K562 (cell line): ENCODE measurements at regions not wholly inside any gene's neighbourhood (a gene's known extent, or its start where the extent isn't known, plus 50 kb on each side); places are given as distances from the start of the nearest gene placed in this dataset.

Experiments
- ATAC-seq: fragments of 200-7000 bp; cut with Tn5 transposase; 3 replicates; pipeline ENCODE4 v1.9.1; 2020; ENCODE audit warnings: moderate library complexity
- BruUV-seq: library from RNA; stranded (reverse); fragments of 400-500 nt; replicated peaks from 2 replicates; lab custom pipeline; 2021; lab: Mats Ljungman, UMichigan
- CTCF ChIA-PET: fragments of 300-600 bp; formaldehyde crosslinking; extraction: SDS; loops from one replicate; lab custom pipeline; 2021; ENCODE audit warnings: low intra/inter-chr PET ratio; lab: Yijun Ruan, JAX
- POLR2A ChIA-PET: fragments of 300-600, 350-650 bp; sonication (Branson Sonifier 250); formaldehyde crosslinking; extraction: SDS; loops from one replicate; lab custom pipeline; 2021; ENCODE audit warnings: antibody characterized with exemption, inconsistent platforms; lab: Yijun Ruan, JAX
- DNase-seq, 4 experiments: peaks; one replicate each; pipeline versions ENCODE4 v3.0.0 to v3.0.0-alpha.2; 2011 to 2018; ENCODE audit warnings: low spot score in 3 of 4, mixed read lengths in 3 of 4; ENCODE audit errors: extremely low read depth in 1 of 4
- FAIRE-seq: peaks from 2 replicates; lab custom pipeline; 2011; peaks lifted over from hg19 to GRCh38; lab: Jason Lieb, UNC
- H2AFZ ChIP-seq: 2 replicates; pipeline ENCODE4 v1.6.0; 2011; ENCODE audit warnings: low read depth, low read length, control low read depth, inconsistent platforms
- H3K27ac ChIP-seq: fragments of 200-600 bp; 3 replicates; pipeline ENCODE4 v1.8.0; 2011; ENCODE audit warnings: low read depth, mild to moderate bottlenecking, control low read depth, inconsistent platforms, low read length, moderate library complexity, mixed read lengths; ENCODE audit errors: extremely low read depth
- H3K27me3 ChIP-seq, 2 experiments: fragments of 300-600 bp in 1 of 2; 2 replicates in 1 of 2; 3 replicates in 1 of 2; pipeline versions ENCODE4 v1.6.0 to v1.8.0; 2011; ENCODE audit warnings: inconsistent platforms in 2 of 2, low read length in 2 of 2, mild to moderate bottlenecking in 1 of 2, mixed read lengths in 1 of 2, moderate library complexity in 1 of 2; ENCODE audit not compliant: control insufficient read depth in 2 of 2, insufficient read depth in 2 of 2
- H3K36me3 ChIP-seq: fragments of 300-600 bp; 3 replicates; pipeline ENCODE4 v1.8.0; 2011; ENCODE audit warnings: mild to moderate bottlenecking, low read length, inconsistent platforms; ENCODE audit not compliant: control insufficient read depth, insufficient read depth
- H3K4me1 ChIP-seq, 2 experiments: fragments of 200-600 bp in 1 of 2; replicated peaks in 1 of 2; 2 replicates in 1 of 2; 3 replicates in 1 of 2; pipeline versions ENCODE4 v1.5.1 to v1.8.0; 2011; ENCODE audit warnings: inconsistent platforms in 2 of 2, low read length in 2 of 2, mild to moderate bottlenecking in 1 of 2, mixed read lengths in 1 of 2, moderate library complexity in 1 of 2; ENCODE audit not compliant: control insufficient read depth in 2 of 2, insufficient read depth in 2 of 2
- H3K4me2 ChIP-seq: 2 replicates; pipeline ENCODE4 v1.6.1; 2011; ENCODE audit warnings: low read length, control low read depth, inconsistent platforms, mixed read lengths; ENCODE audit not compliant: insufficient read depth
- H3K4me3 ChIP-seq: fragments of 200-600 bp; sonication (generic), shearing (Covaris generic); 2 replicates; pipeline ENCODE4 v1.5.1; 2016; ENCODE audit warnings: control low read depth, inconsistent platforms
- H3K79me2 ChIP-seq: fragments of 200-600 bp; 3 replicates; pipeline ENCODE4 v1.8.0; 2011; ENCODE audit warnings: low read length, inconsistent platforms; ENCODE audit not compliant: control insufficient read depth, insufficient read depth
- H3K9ac ChIP-seq, 2 experiments: 2 replicates each; pipeline versions ENCODE4 v1.6.0 to v1.6.1; 2011; ENCODE audit warnings: low read depth in 2 of 2, low read length in 2 of 2, control low read depth in 1 of 2, inconsistent platforms in 1 of 2, mild to moderate bottlenecking in 1 of 2, mixed read lengths in 1 of 2; ENCODE audit not compliant: insufficient read depth in 1 of 2
- H3K9me1 ChIP-seq: one replicate; pipeline ENCODE4 v1.6.0; 2011; ENCODE audit warnings: inconsistent platforms, mild to moderate bottlenecking, low read length, moderate library complexity; ENCODE audit not compliant: control insufficient read depth, insufficient read depth
- H3K9me3 ChIP-seq: replicated peaks from 2 replicates; pipeline ENCODE4 v1.5.1; 2011; ENCODE audit warnings: low read depth, low read length, inconsistent platforms; ENCODE audit not compliant: control insufficient read depth, insufficient read depth
- H4K20me1 ChIP-seq: replicated peaks from 2 replicates; pipeline ENCODE4 v1.6.1; 2011; ENCODE audit warnings: low read length, inconsistent platforms, mixed read lengths; ENCODE audit not compliant: control insufficient read depth, insufficient read depth
- ATF2 ChIP-seq: sonication (generic); formaldehyde crosslinking; IDR thresholded peaks from 2 replicates; pipeline ENCODE4 v1.8.1; 2022; ENCODE audit warnings: missing genetic modification reagents
- CHD1 ChIP-seq: fragments of 200-600 bp; sonication (generic); IDR thresholded peaks from one replicate; pipeline ENCODE4 v1.6.1; 2012; ENCODE audit warnings: mild to moderate bottlenecking, moderate library complexity, low read length, inconsistent platforms
- DEAF1 ChIP-seq: fragments of 450-650 bp; formaldehyde crosslinking; IDR thresholded peaks from 2 replicates; pipeline ENCODE4 v1.4.0; 2020; ENCODE audit warnings: mild to moderate bottlenecking, moderate library complexity
- E2F8 ChIP-seq: fragments of 450-650 bp; IDR thresholded peaks from 2 replicates; pipeline ENCODE4 v1.7.1; 2018; ENCODE audit warnings: mild to moderate bottlenecking, low read depth; ENCODE audit not compliant: partially characterized antibody
- ETS2 ChIP-seq: IDR thresholded peaks from 2 replicates; pipeline ENCODE4 v1.6.1; 2016; ENCODE audit warnings: borderline replicate concordance, missing genetic modification characterization, mild to moderate bottlenecking, moderate library complexity, missing compliant biosample characterization; ENCODE audit not compliant: poor library complexity, severe bottlenecking
- GTF2E2 ChIP-seq: fragments of 200-800 bp; sonication (Bioruptor generic); IDR thresholded peaks from 2 replicates; pipeline ENCODE4 v1.6.1; 2016; ENCODE audit warnings: missing genetic modification characterization, missing compliant biosample characterization
- HCFC1 ChIP-seq: IDR thresholded peaks from 2 replicates; pipeline ENCODE4 v1.6.1; 2012; ENCODE audit warnings: low read depth, low read length, improper control_type of control experiment
- PHTF2 ChIP-seq: fragments of 250-450 bp; sonication (Bioruptor Pico); IDR thresholded peaks from 2 replicates; pipeline ENCODE4 v1.5.0; 2021; ENCODE audit warnings: mild to moderate bottlenecking
- PPARD ChIP-seq: fragments of 250-450 bp; sonication (Bioruptor Pico); IDR thresholded peaks from 2 replicates; pipeline ENCODE4 v1.8.0; 2022; ENCODE audit warnings: inconsistent platforms, mild to moderate bottlenecking, moderate library complexity
- SIX5 ChIP-seq, 2 experiments: IDR thresholded peaks; 2 replicates each; pipeline ENCODE4 v1.6.1; 2011; ENCODE audit warnings: low read length in 2 of 2, borderline replicate concordance in 1 of 2, low read depth in 1 of 2, mild to moderate bottlenecking in 1 of 2, moderate library complexity in 1 of 2; ENCODE audit not compliant: insufficient read depth in 1 of 2
- STAT5B ChIP-seq: fragments of 250-450 bp; sonication (Bioruptor Pico); IDR thresholded peaks from 2 replicates; pipeline ENCODE4 v1.8.0; 2021; ENCODE audit warnings: mild to moderate bottlenecking, inconsistent platforms
- TOE1 ChIP-seq, 2 experiments: fragments of 450-650 bp in 1 of 2; sonication (generic) in 1 of 2; formaldehyde crosslinking in 1 of 2; IDR thresholded peaks; 2 replicates each; pipeline versions ENCODE4 v1.7.1 to v1.8.0; 2016 to 2022; ENCODE audit warnings: borderline replicate concordance in 2 of 2, mild to moderate bottlenecking in 2 of 2, antibody characterized with exemption in 1 of 2, inconsistent platforms in 1 of 2, low read depth in 1 of 2, missing genetic modification reagents in 1 of 2, moderate library complexity in 1 of 2
- ZNF217 ChIP-seq: sonication (generic); formaldehyde crosslinking; IDR thresholded peaks from 2 replicates; pipeline ENCODE4 v1.8.0; 2022; ENCODE audit warnings: mild to moderate bottlenecking, missing genetic modification reagents
- WGBS: fragments of 100-300 bp; shearing (Covaris generic); methylation state at CpG from one replicate; pipeline ENCODE4 v1.1.6; 2016; ENCODE audit warnings: low coverage, mixed read lengths; ENCODE audit not compliant: insufficient coverage; ENCODE audit errors: missing lambda C conversion rate; 5-methylcytosine and 5-hydroxymethylcytosine counted together
- in situ Hi-C: fragments of 300-500 bp; cut with MboI; formaldehyde crosslinking; loops from 4 replicates; pipeline ENCODE4 v1.15.0; 2018; ENCODE audit warnings: inconsistent platforms, mixed read lengths
- intact Hi-C: fragments of 100-400 bp; cut with micrococcal nuclease; formaldehyde crosslinking; loops from 2 replicates; pipeline ENCODE4 v1.14.2; 2022

GRCh38 chr6:41426888-41427641, 91.7 kb downstream of the NCR2 start (continued):
- TF ChIP-seq STAT5B (no peak), CHD1 (no peak), HCFC1 (no peak), PPARD (CRISPR knock-in tag) (no peak), ETS2 (tag) (no peak), PHTF2 (CRISPR knock-in tag) (no peak), ZNF217 (no peak)

GRCh38 chr6:41427642-41428335, 92.4 kb downstream of the NCR2 start:
- intact Hi-C loops (no loop called here), in situ Hi-C loops (no loop called here)
- Histone ChIP-seq H3K4me2 (no peak overlapping the region), H3K4me3 (no peak overlapping the region), H3K4me1 (peaks cover 0 to 14% of the 10 kb centered on the region in 2 experiments; a peak in 2 of 5 replicates), H3K79me2 (no peaks in the 10 kb centered on the region), H3K9me1 (no peaks in the 10 kb centered on the region), H3K27ac (no peak overlapping the region), H3K9me3 (no peaks in the 10 kb centered on the region), H4K20me1 (peaks cover 9% of the 10 kb centered on the region), H3K27me3 (peaks cover 25 to 47% of the 10 kb centered on the region in 2 experiments; a peak in 4 of 5 replicates), H3K36me3 (no peaks in the 10 kb centered on the region), H3K9ac (no peak overlapping the region), H2AFZ (no peak overlapping the region)
- WGBS, result 23% methylated on average over 45 of the region's 71 CpGs
- no peak for ATAC-seq
- no peak for DNase-seq
- ChIA-PET POLR2A (interaction anchor here (1.2 kb wide), 1 partner anchor 10 kb away, joined by 3 read pairs; no protein-coding TSS in a partner anchor), CTCF (no interaction called here)
- no peak for FAIRE-seq
- TF ChIP-seq E2F8 (no peak), GTF2E2 (no peak), TOE1 (IDR thresholded peaks at IDR 0.05; ENCODE audit: borderline replicate concordance) (no peak), TOE1 (CRISPR knock-in tag; IDR thresholded peaks at IDR 0.05; ENCODE audit: borderline replicate concordance, low read depth) (no peak), SIX5 (IDR thresholded peaks at IDR 0.05; ENCODE audit: borderline replicate concordance in 1 of 2, insufficient read depth in 1 of 2, low read depth in 1 of 2, low read length in 2 of 2) (no peak), ATF2 (no peak), DEAF1 (CRISPR knock-in tag) (no peak)
- no TSS peak for BruUV-seq
